ENCODE measurements at regions not wholly inside any gene's neighbourhood (a gene's known extent, or its start where the extent isn't known, plus 50 kb on each side); places are given as distances from the start of the nearest gene placed in this dataset.

- Histone ChIP-seq H3K9me2 (ENCODE audit: insufficient read depth) (no peaks in the 10 kb centered on the region), H3K9me3 (ENCODE audit: control insufficient read depth in 1 of 2, insufficient read depth in 1 of 2, low read depth in 1 of 2, low read length in 2 of 2) (peaks cover 0 to 7% of the 10 kb centered on the region in 2 experiments; a peak in 2 of 4 replicates), H3K4me3 (replicated peaks in 1 of 2; ENCODE audit: low read depth in 1 of 2, low read length in 2 of 2) (no peak overlapping the region), H3K79me2 (ENCODE audit: insufficient read depth, low read length) (no peaks in the 10 kb centered on the region), H3K27ac (ENCODE audit: low read depth, low read length) (no peak overlapping the region), H3K4me1 (ENCODE audit: control insufficient read depth in 1 of 2, insufficient read depth in 2 of 2, low read length in 2 of 2) (no peaks in the 10 kb centered on the region), H3K27me3 (ENCODE audit: insufficient read depth, low read length) (no peaks in the 10 kb centered on the region), H3K4me2 (ENCODE audit: low read length) (no peak overlapping the region), H3K36me3 (ENCODE audit: control insufficient read depth in 1 of 2, insufficient read depth in 2 of 2, low read length in 2 of 2) (no peaks in the 10 kb centered on the region), H2AFZ (ENCODE audit: low read depth, low read length, poor library complexity, severe bottlenecking) (no peak overlapping the region), H3K9ac (ENCODE audit: low read length) (no peak overlapping the region), H4K20me1 (ENCODE audit: insufficient read depth) (no peaks in the 10 kb centered on the region)
- CTCF ChIA-PET = no interaction called here
- RAD21 ChIA-PET (ENCODE audit: low non-redundant PET in 1 of 2, low total read pairs in 2 of 2, uncharacterized antibody in 2 of 2, unreplicated experiment in 2 of 2) = no interaction called here
- BruUV-seq (replicated peaks) = no TSS peak
- no peak for TF ChIP-seq SRF (IDR thresholded peaks at IDR 0.05; ENCODE audit: low read depth)
- no peak for TF ChIP-seq ELF1 (IDR thresholded peaks at IDR 0.05; ENCODE audit: borderline replicate concordance, low read depth)
- no peak for TF ChIP-seq ZFX (IDR thresholded peaks at IDR 0.05)
- TF ChIP-seq SP1 (IDR thresholded peaks at IDR 0.05; ENCODE audit: low read depth) = no peak
- TF ChIP-seq EZH2 (IDR thresholded peaks at IDR 0.05) = no peak
- no peak for TF ChIP-seq EZH2phosphoT487 (IDR thresholded peaks at IDR 0.05; ENCODE audit: borderline replicate concordance)
- TF ChIP-seq FOSL1 (IDR thresholded peaks at IDR 0.05; ENCODE audit: low read depth) = no peak
- no peak for TF ChIP-seq POLR2AphosphoS5 (IDR thresholded peaks at IDR 0.05; ENCODE audit: low read depth, low read length)
- TF ChIP-seq RAD21 (IDR thresholded peaks at IDR 0.05; ENCODE audit: low read depth) = no peak
- no peak for TF ChIP-seq SIN3A (IDR thresholded peaks at IDR 0.05; ENCODE audit: low read depth)
- no peak for TF ChIP-seq EGR1 (IDR thresholded peaks at IDR 0.05; ENCODE audit: low read depth)
- TF ChIP-seq REST (IDR thresholded peaks at IDR 0.05; ENCODE audit: low read depth) = no peak
- TF ChIP-seq CEBPB (IDR thresholded peaks at IDR 0.05; ENCODE audit: low read depth) = no peak
- no peak for TF ChIP-seq POLR2A (IDR thresholded peaks at IDR 0.05; ENCODE audit: borderline replicate concordance, extremely low read depth, insufficient read depth, insufficient read length)
- TF ChIP-seq CTCF (IDR thresholded peaks at IDR 0.05 in 2 of 3, conservative IDR thresholded peaks at IDR 0.05 in 1 of 3; ENCODE audit: borderline replicate concordance in 1 of 3, insufficient read depth in 1 of 3, low read depth in 2 of 3, low read length in 2 of 3) = no peak
- no peak for TF ChIP-seq TCF7L2 (IDR thresholded peaks at IDR 0.05; ENCODE audit: borderline replicate concordance, extremely low read depth, insufficient read depth, insufficient read length)
- no peak for TF ChIP-seq CBX3 (IDR thresholded peaks at IDR 0.05; ENCODE audit: low read depth)
- no peak for TF ChIP-seq JUND (IDR thresholded peaks at IDR 0.05)
- TF ChIP-seq, protein P1, sequence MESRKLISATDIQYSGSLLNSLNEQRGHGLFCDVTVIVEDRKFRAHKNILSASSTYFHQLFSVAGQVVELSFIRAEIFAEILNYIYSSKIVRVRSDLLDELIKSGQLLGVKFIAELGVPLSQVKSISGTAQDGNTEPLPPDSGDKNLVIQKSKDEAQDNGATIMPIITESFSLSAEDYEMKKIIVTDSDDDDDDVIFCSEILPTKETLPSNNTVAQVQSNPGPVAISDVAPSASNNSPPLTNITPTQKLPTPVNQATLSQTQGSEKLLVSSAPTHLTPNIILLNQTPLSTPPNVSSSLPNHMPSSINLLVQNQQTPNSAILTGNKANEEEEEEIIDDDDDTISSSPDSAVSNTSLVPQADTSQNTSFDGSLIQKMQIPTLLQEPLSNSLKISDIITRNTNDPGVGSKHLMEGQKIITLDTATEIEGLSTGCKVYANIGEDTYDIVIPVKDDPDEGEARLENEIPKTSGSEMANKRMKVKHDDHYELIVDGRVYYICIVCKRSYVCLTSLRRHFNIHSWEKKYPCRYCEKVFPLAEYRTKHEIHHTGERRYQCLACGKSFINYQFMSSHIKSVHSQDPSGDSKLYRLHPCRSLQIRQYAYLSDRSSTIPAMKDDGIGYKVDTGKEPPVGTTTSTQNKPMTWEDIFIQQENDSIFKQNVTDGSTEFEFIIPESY (IDR thresholded peaks at IDR 0.05; ENCODE audit: extremely low read depth, insufficient replicate concordance, low read length) = no peak
- no peak for TF ChIP-seq YY1 (IDR thresholded peaks at IDR 0.05; ENCODE audit: extremely low read depth, insufficient replicate concordance, low read depth, low read length)
- intact Hi-C loops (cut with micrococcal nuclease) = no loop called here
- DNase-seq (ENCODE audit: low read depth, low spot score) (no peak), ATAC-seq (no peak)
- POLR2A ChIA-PET = no interaction called here
These were observed 582.9 kb downstream of the NSUN3 start for GRCh38 chr3:94645790-94646189.
